NCI-H2171 (cell line): ENCODE measurements at regions not wholly inside any gene's neighbourhood (a gene's known extent, or its start where the extent isn't known, plus 50 kb on each side); places are given as distances from the start of the nearest gene placed in this dataset.
A peak's percentile ranks its signal among the peaks of the same experiment; 100 is the strongest.

Experiments
- DNase-seq: peaks from one replicate; lab custom pipeline; 2025; lab: John Stamatoyannopoulos, UW

GRCh38 chr22:27419473-27419872 is 382.1 kb downstream of the MN1 start:
- no peak for DNase-seq

DNA sequence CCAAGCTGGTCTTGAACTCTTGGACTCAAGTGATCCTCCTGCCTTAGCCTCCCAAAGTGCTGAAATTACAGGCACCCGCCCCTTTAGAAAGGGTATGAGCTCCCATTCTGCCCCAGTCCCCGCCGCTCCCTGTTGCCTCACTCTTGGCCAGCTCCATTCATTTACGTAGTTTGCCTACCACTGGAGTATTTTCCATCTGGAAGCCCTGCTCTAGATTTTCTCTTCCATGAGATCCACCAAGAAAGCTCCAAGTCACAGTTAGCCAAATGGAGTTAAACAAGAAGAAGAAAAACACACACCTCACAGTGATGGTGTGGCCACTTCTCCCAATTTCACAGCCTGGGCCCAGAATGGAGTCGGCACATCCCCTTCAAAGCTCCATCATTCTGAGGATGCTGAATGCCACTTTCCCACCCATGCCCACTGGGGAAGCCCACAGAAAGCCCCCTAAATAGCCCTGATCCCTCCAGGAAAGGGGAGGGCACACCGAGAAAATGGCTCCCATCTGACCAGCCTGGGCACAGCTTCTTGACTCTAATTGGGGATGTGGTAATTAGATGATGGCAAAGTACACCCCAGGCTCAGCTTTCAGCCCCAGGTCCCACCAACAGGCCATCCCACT is 381.2 kb downstream of the MN1 start:
- no peak for DNase-seq

- DNase-seq: no peak
Observed at GRCh38 chr22:27420817-27421361, 380.7 kb downstream of the MN1 start.

- no peak for DNase-seq
Observed at GRCh38 chr22:27422442-27422841, 379.1 kb downstream of the MN1 start.

GRCh38 chr22:27424319-27424718 is 377.2 kb downstream of the MN1 start:
- DNase-seq: no peak

GRCh38 chr22:27429476-27429875 is 372.1 kb downstream of the MN1 start:
- DNase-seq: no peak

- no peak for DNase-seq
Observed at GRCh38 chr22:27431081-27431480, 370.5 kb downstream of the MN1 start.

- DNase-seq: no peak
Observed at GRCh38 chr22:27431896-27432295, 369.7 kb downstream of the MN1 start.

DNA sequence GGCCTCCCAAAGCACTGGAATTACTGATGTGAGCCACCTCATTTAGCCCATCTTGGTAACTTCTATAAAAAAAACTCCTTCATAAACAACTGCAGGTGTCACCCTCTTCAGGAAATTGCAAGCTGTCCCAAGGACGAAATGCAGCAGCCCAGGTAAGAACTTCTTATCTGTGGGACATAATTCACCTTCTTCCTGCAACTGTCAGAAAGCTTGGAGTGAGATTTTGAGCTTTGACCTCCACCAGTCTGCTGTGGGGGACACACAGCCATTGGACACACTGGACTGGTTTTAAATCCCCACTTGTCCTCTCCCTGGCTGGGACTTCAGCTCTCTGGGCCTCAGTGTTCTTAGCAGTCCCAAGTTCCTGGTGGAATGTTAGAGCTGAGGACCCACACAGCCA is 368.5 kb downstream of the MN1 start:
- no peak for DNase-seq

GRCh38 chr22:27433585-27434190 is 367.9 kb downstream of the MN1 start:
- DNase-seq: no peak

GRCh38 chr22:27434898-27435297 is 366.7 kb downstream of the MN1 start:
- no peak for DNase-seq

GRCh38 chr22:27435844-27436576 is 365.5 kb downstream of the MN1 start:
- peak; percentile 54 for DNase-seq

DNA sequence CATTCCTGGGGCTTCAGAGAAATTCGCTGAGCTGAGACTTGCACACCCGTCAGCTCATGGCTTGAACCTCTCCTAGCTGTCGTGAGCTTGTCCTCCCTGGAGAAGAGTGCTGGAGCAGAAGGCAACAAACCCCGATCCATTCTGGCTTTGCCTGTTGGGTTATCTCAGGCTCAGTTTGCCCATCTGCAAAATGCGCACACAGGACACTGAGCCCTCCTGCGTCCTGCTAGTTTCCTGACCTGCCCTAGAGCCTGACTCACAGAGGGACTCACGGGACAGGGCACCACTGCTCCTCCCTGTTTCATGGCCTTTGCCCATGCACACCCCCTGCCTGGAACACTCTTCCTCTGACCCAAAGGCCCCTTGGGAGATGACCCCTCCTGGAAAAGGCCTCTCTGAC is 365.0 kb downstream of the MN1 start:
- DNase-seq: no peak

DNA sequence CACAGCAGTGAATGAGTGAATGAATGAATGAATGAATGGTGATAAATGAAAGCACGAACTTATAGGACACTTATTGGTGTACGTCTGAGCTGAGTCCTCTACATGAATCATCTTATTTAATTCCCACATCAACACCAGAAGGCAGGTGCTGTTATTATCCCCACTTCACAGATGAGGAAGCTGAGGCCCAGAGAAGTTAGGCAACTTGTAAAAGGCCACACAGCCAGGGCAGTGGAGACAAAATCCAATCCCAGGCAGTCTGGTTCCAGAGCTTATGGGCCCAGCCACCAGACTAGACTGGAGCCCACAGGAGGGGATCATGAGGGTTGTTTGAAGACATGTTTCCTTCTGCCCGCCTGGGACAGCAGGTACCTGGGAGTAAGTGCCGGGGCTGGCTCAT is 364.0 kb downstream of the MN1 start:
- no peak for DNase-seq

DNA sequence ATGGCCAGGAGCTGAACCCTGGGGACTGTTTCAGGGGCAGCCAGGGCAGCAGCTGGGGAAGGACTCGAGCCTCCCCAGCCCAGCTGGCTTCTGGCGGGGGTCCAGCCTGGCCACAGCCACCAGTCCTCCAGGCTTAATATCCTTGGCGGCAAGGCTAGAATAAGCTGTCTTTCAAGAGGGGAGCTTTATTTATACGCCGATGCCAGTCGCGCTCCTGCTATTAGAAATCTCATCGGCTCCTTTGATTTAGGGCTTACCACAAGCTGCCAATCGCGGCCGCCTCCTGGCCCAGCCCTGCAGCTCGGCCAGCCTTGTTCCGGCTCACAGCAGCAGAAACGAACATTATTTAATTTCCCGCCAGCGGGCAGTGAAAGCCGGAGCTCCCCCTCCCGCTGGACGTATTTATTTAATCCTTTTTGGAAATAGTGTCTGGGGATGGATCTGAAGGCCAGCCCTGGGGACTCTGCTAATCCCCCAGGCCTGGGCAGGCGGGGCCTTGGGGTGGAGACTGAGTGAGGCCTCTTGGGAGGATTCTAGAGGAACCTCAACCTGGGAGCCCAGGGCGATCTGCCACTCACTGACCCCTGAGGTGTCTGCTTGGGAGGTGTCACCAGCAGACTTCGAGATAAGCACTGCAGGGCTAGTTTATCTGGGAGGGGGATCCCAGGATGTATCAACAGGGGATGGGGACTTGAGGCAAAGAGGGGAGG is 363.1 kb downstream of the MN1 start:
- DNase-seq: no peak

DNA sequence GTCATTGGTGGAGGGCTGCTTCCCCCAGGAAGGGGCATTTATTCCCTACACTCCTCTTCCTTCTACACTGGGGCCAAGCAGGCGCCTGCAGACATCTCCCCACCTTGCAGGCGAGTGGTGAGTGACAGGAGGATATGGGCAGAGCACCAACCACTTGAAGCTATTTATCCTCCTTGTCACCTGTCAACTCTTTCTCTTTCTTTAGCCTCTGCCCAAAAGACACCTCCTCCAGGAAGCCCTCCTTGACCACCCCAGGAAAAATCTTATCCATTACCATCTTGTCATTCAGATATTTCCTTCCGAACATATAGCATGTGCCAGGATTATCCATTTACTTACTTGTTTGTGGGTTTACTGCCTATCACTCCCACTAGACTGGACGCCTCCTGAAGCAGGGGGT is 362.4 kb downstream of the MN1 start:
- no peak for DNase-seq

DNA sequence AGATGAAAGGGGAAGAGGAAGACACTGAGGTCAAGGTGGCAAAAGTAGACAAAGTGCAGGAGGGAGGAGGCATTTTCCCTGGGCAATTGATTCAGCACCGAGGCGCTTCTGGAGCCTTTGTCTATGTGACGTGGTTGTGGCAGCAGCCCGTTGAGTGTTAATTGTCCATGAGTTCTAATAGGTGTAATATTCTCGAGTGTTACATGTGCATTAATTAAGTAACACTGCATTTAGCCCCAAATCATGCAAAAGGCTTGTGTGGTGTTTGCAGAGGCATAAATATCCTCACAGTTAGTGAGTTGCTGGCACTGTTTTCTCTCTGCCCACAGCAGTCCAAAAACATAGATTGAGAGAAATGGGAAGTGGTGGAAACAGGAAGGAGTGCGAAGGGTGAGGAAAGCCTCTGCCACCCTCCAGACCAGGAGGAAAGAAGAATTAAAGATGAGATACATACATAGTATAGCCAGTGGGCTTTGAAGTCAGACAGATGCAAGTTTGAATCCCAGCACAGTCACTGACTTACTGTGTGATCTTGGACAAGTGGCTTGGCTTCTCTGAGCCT is 361.2 kb downstream of the MN1 start:
- DNase-seq: no peak

GRCh38 chr22:27441706-27442475 is 359.7 kb downstream of the MN1 start:
- DNase-seq: no peak

- DNase-seq: no peak
Observed at GRCh38 chr22:27443306-27443705, 358.2 kb downstream of the MN1 start.

DNA sequence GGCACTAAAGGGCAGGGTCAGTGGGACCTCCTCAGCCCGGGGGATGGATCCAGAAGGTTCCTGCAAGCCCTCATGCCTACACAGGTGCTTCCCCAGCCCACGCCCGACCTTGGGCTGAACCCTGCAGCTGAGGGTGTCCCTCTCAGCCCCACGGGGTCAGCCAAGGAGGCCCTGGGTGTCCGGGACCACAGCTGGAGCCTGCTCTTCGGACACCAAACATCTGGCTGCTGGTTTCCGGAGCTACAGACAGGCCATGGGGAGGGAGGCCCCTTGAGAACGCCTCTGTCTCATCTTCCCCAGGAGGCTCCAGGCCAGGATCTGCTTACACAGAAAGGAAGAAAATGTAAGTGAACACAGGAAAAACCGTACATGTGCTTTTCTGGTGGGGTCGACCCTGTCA is 355.7 kb downstream of the MN1 start:
- DNase-seq: no peak

GRCh38 chr22:27447289-27447688 is 354.3 kb downstream of the MN1 start:
- DNase-seq: no peak

GRCh38 chr22:27450448-27450847 is 351.1 kb downstream of the MN1 start:
- DNase-seq: no peak
